ENCODE measurements at regions not wholly inside any gene's neighbourhood (a gene's known extent, or its start where the extent isn't known, plus 50 kb on each side); places are given as distances from the start of the nearest gene placed in this dataset.
"Not testable (repeated sequence)": the region's sequence is repeated elsewhere in the genome, so short reads cannot be mapped to it uniquely, and the experiment has no call there.

DNA sequence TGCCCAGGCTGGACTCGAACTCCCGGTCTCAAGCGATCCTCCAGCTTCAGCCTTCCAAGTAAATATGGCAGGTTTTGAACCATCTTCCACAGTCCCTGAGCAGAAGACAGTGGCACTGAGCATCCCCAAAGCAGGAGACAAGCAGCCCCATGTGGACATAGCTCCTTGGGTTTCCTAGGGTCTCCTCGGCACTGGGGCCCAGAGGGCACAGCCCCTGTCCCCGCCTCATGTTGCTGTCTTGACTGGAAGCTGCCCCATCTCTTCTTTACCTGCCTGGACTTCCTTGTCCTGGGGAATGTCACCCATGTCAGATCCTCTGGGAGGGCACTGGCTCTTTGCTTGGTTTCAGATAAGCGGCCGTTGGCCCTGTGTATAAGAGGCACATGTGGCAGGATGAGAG is 263.7 kb upstream of the RAB4A start:
- no peak for TF ChIP-seq CTCF (IDR thresholded peaks at IDR 0.05; ENCODE audit: control insufficient read depth, extremely low read depth, insufficient read depth)
- H3K4me3 ChIP-seq (ENCODE audit: low read depth, low read length) = no peak overlapping the region
- no peak for DNase-seq (ENCODE audit: low read depth)

DNA sequence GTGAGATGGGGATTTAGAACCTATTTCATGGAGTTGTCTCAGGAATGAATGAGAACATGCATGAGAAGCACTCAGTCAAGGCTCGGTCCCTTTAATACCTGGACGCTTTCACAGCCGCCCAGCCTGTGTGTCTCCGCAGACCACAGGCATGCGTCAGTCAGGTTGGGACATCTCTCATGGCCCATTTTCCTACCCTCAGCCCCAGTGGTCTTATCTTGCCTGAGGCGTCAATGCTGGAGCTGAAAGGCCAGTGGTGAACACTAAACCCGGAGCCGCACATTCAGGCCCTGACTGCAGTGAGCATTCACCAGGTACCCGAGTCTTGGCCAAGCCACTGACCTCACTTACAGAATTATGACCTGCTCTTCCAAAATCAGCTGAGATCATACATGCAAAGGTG is 263.2 kb upstream of the RAB4A start:
- H3K4me3 ChIP-seq (ENCODE audit: low read depth, low read length) = no peak overlapping the region
- TF ChIP-seq CTCF (IDR thresholded peaks at IDR 0.05; ENCODE audit: control insufficient read depth, extremely low read depth, insufficient read depth) = no peak
- no peak for DNase-seq (ENCODE audit: low read depth)

DNA sequence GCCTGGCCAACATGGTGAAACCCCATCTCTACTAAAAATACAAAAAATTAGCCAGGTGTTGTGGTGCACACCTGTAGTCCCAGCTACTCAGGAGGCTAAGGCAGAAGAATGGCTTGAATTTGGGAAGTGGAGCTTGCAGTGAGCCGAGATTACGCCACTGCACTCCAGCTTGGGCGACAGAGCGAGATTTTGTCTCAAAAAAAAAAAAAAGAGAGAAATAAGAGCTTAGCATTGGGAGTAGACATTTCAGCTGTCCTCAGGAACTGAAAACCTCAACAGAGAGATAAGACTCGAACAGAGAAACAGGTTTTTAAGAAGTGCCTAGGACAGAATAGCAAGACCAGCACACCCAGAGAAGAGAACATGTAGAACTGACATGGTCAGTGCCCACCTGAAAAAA is 262.6 kb upstream of the RAB4A start:
- not testable (repeated sequence) for DNase-seq (ENCODE audit: low read depth)

DNA sequence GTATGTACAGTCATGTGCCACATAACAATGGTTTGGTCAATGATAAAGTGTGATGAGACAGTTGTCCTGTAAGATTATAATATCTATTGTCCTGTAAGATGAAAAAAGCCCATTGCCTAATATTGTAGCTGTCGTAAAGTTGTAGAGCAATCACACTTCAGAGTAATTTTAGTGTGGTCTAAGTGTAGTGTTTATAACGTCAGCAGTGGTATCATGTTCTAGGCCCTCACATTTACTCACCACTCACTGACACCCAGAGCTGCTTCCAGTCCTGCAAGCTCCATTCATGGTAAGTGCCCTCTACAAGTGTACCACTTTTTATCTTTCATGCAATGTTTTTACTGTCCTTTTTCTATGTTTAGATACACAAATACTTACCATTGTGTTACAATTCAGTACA is 259.9 kb upstream of the RAB4A start:
- no peak for TF ChIP-seq CTCF (IDR thresholded peaks at IDR 0.05; ENCODE audit: control insufficient read depth, extremely low read depth, insufficient read depth)
- no peak for DNase-seq (ENCODE audit: low read depth)
- no peak overlapping the region for H3K4me3 ChIP-seq (ENCODE audit: low read depth, low read length)

More for the DNA sequence above, 262.6 kb upstream of the RAB4A start:
- H3K4me3 ChIP-seq (ENCODE audit: low read depth, low read length) = not testable (repeated sequence)

DNA sequence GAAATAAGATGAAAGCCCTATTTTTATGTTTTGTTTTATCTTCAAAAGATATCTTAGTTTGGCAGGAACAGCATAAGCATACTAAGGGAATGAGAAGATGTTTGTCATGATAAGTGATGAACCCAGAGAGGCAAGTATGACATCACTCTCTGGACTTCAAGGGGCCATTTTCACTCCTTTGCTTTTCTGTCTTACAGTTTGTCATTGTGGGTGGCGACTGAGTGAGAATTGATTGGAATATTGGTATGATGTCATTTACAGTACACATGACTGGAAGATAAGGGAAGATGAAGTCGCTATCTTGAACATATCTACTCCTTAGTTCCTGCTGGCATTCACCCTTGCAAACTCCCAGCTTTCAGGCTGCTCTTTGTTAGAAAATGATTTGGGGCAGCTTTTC is 258.1 kb upstream of the RAB4A start:
- no peak overlapping the region for H3K4me3 ChIP-seq (ENCODE audit: low read depth, low read length)
- DNase-seq (ENCODE audit: low read depth) = no peak
- TF ChIP-seq CTCF (IDR thresholded peaks at IDR 0.05; ENCODE audit: control insufficient read depth, extremely low read depth, insufficient read depth) = no peak

GRCh38 chr1:229013981-229014380 is 256.9 kb upstream of the RAB4A start:
- DNase-seq (ENCODE audit: low read depth) = no peak
- no peak for TF ChIP-seq CTCF (IDR thresholded peaks at IDR 0.05; ENCODE audit: control insufficient read depth, extremely low read depth, insufficient read depth)

DNA sequence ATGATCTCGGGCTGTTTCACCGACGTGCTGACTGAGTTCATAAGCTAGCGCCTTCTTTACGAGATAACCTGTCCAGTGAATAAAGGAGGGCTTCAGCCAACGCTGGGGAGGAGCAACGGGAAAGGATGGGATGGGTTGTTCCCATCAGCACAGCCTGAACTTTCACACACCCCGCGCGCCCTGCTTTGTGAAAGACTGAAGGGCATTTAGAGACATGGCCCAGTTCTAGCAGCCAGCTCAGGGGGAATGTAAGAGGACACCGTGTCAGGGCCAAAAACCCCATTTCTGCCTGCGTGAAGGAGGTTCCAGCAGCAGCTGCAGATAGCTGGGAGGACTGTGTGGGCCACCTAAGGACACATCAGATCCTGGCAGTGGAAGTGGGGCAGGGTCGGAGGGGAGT is 255.1 kb upstream of the RAB4A start:
- no peak for DNase-seq (ENCODE audit: low read depth)
- no peak for TF ChIP-seq CTCF (IDR thresholded peaks at IDR 0.05; ENCODE audit: control insufficient read depth, extremely low read depth, insufficient read depth)
- H3K4me3 ChIP-seq (ENCODE audit: low read depth, low read length) = no peak overlapping the region

More at GRCh38 chr1:229013981-229014380, 256.9 kb upstream of the RAB4A start:
- no peak overlapping the region for H3K4me3 ChIP-seq (ENCODE audit: low read depth, low read length)

DNA sequence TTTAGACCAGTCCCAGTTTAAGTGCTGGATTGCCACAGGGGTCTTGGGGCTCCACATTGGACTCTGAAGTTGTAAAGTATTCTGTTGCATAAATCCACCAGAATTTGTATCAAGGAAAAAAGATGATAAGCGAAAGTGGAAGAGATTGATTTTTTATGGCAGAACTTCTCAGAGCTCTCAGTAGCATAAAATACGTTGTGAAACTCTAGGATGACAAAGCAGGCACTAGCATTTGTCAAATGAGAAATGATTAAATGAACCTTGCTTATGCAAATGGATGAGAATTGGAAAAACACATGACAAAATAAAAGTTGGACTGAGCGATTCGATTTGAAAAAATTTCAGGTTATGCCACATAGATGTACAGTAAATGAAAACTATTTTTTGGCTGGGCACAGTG is 253.8 kb upstream of the RAB4A start:
- H3K4me3 ChIP-seq (ENCODE audit: low read depth, low read length) = no peak overlapping the region
- no peak for DNase-seq (ENCODE audit: low read depth)
- TF ChIP-seq CTCF (IDR thresholded peaks at IDR 0.05; ENCODE audit: control insufficient read depth, extremely low read depth, insufficient read depth) = no peak
